IMR-90 (cell line): ENCODE measurements at regions not wholly inside any gene's neighbourhood (a gene's known extent, or its start where the extent isn't known, plus 50 kb on each side); places are given as distances from the start of the nearest gene placed in this dataset.

Experiments
- ATAC-seq: fragments of 200-7000 bp; cut with Tn5 transposase; 2 replicates; pipeline ENCODE4 v1.9.1; 2020; ENCODE audit warnings: low read depth, mild to moderate bottlenecking, moderate library complexity
- BruUV-seq: library from RNA; stranded (reverse); fragments of 400-500 nt; replicated peaks from 2 replicates; lab custom pipeline; 2021; lab: Mats Ljungman, UMichigan
- CTCF ChIA-PET: fragments of 300-600 bp; formaldehyde crosslinking; extraction: SDS; loops from one replicate; lab custom pipeline; 2021; ENCODE audit warnings: antibody characterized with exemption; lab: Yijun Ruan, JAX
- POLR2A ChIA-PET: fragments of 300-600 bp; sonication (Branson Sonifier 250); formaldehyde crosslinking; loops from one replicate; lab custom pipeline; 2022; ENCODE audit warnings: antibody characterized with exemption; ENCODE audit not compliant: unreplicated experiment; lab: Charles Lee
- DNase-seq: peaks from one replicate; pipeline ENCODE4 v3.0.0; 2013
- H2AFZ ChIP-seq: replicated peaks from 2 replicates; pipeline ENCODE3; 2013; ENCODE audit warnings: low read length, mild to moderate bottlenecking; ENCODE audit not compliant: poor library complexity
- H2AK5ac ChIP-seq: 2 replicates; pipeline ENCODE4 v1.6.1; 2013; ENCODE audit warnings: low read depth, low read length, inconsistent platforms
- H2AK9ac ChIP-seq: replicated peaks from 2 replicates; pipeline ENCODE3; 2013; ENCODE audit warnings: mild to moderate bottlenecking, low read depth, low read length, moderate library complexity; ENCODE audit not compliant: poor library complexity
- H2BK120ac ChIP-seq: 2 replicates; pipeline ENCODE4 v1.6.1; 2013; ENCODE audit warnings: low read depth, low read length, inconsistent platforms
- H2BK15ac ChIP-seq: 3 replicates; pipeline ENCODE4 v1.6.1; 2013; ENCODE audit warnings: low read depth, low read length, inconsistent platforms
- H2BK20ac ChIP-seq: 2 replicates; pipeline ENCODE4 v1.6.1; 2013; ENCODE audit warnings: low read depth, mild to moderate bottlenecking, inconsistent platforms, low read length, moderate library complexity
- H2BK5ac ChIP-seq: 2 replicates; pipeline ENCODE4 v1.6.1; 2013; ENCODE audit warnings: mild to moderate bottlenecking, low read depth, low read length, inconsistent platforms; ENCODE audit not compliant: poor library complexity, severe bottlenecking
- H3K14ac ChIP-seq: replicated peaks from 2 replicates; pipeline ENCODE4 v1.6.1; 2013; ENCODE audit warnings: low read depth, low read length, inconsistent platforms
- H3K18ac ChIP-seq: 2 replicates; pipeline ENCODE4 v1.6.1; 2013; ENCODE audit warnings: low read depth, low read length, control low read depth
- H3K23ac ChIP-seq: 2 replicates; pipeline ENCODE4 v1.6.1; 2013; ENCODE audit warnings: low read depth, low read length, inconsistent platforms
- H3K27ac ChIP-seq: 2 replicates; pipeline ENCODE4 v1.5.1; 2013; ENCODE audit warnings: mild to moderate bottlenecking, control low read depth, low read length; ENCODE audit not compliant: insufficient read depth
- H3K27me3 ChIP-seq: 2 replicates; pipeline ENCODE4 v1.6.1; 2013; ENCODE audit warnings: low read length; ENCODE audit not compliant: control insufficient read depth, insufficient read depth
- H3K36me3 ChIP-seq: 2 replicates; pipeline ENCODE4 v1.6.1; 2013; ENCODE audit warnings: low read length, mixed read lengths; ENCODE audit not compliant: control insufficient read depth, insufficient read depth
- H3K4ac ChIP-seq: 2 replicates; pipeline ENCODE4 v1.6.1; 2013; ENCODE audit warnings: low read depth, low read length, inconsistent platforms
- H3K4me1 ChIP-seq: 2 replicates; pipeline ENCODE4 v1.6.1; 2013; ENCODE audit warnings: low read length, mixed read lengths; ENCODE audit not compliant: control insufficient read depth, insufficient read depth
- H3K4me2 ChIP-seq: 2 replicates; pipeline ENCODE4 v1.6.1; 2013; ENCODE audit warnings: low read depth, mild to moderate bottlenecking, control low read depth, low read length, moderate library complexity
- H3K4me3 ChIP-seq: 2 replicates; pipeline ENCODE4 v1.5.1; 2013; ENCODE audit warnings: low read depth, mild to moderate bottlenecking, control low read depth, low read length, moderate library complexity; ENCODE audit not compliant: insufficient read depth
- H3K56ac ChIP-seq: 2 replicates; pipeline ENCODE4 v1.6.1; 2013; ENCODE audit warnings: low read length, inconsistent platforms; ENCODE audit not compliant: insufficient read depth; ENCODE audit errors: extremely low read depth
- H3K79me1 ChIP-seq, 2 experiments: 2 replicates each; pipeline ENCODE4 v1.6.1; 2013; ENCODE audit warnings: low read length in 2 of 2, inconsistent platforms in 1 of 2, low read depth in 1 of 2
- H3K9ac ChIP-seq: 2 replicates; pipeline ENCODE4 v1.6.1; 2013; ENCODE audit warnings: low read depth, low read length, control low read depth
- H3K9me1 ChIP-seq: 2 replicates; pipeline ENCODE4 v1.6.1; 2013; ENCODE audit warnings: low read length, inconsistent platforms; ENCODE audit not compliant: insufficient read depth
- H3K9me3 ChIP-seq: 2 replicates; pipeline ENCODE4 v1.6.1; 2013; ENCODE audit warnings: low read length; ENCODE audit not compliant: control insufficient read depth, insufficient read depth
- H4K20me1 ChIP-seq: 2 replicates; pipeline ENCODE4 v1.6.1; 2013; ENCODE audit warnings: low read length, inconsistent platforms; ENCODE audit not compliant: insufficient read depth
- H4K5ac ChIP-seq: 2 replicates; pipeline ENCODE4 v1.6.1; 2013; ENCODE audit warnings: mild to moderate bottlenecking, low read depth, low read length, control low read depth
- H4K8ac ChIP-seq, 2 experiments: 2 replicates each; pipeline ENCODE4 v1.6.1; 2013; ENCODE audit warnings: low read depth in 2 of 2, low read length in 2 of 2, control low read depth in 1 of 2, inconsistent platforms in 1 of 2
- H4K91ac ChIP-seq: 2 replicates; pipeline ENCODE4 v1.6.1; 2013; ENCODE audit warnings: low read depth, low read length, inconsistent platforms; ENCODE audit not compliant: insufficient read depth
- BHLHE40 ChIP-seq: fragments of 150-350 bp; IDR thresholded peaks from 2 replicates; pipeline ENCODE4 v1.6.1; 2016; ENCODE audit warnings: mild to moderate bottlenecking, low read depth, low read length
- CEBPB ChIP-seq: IDR thresholded peaks from 2 replicates; pipeline ENCODE4 v1.6.1; 2012; ENCODE audit warnings: low read depth, low read length, improper control_type of control experiment
- CHD1 ChIP-seq: IDR thresholded peaks from 2 replicates; pipeline ENCODE4 v1.6.1; 2012; ENCODE audit warnings: low read depth, low read length, improper control_type of control experiment
- FOS ChIP-seq: fragments of 150-350 bp; IDR thresholded peaks from 2 replicates; pipeline ENCODE4 v1.6.1; 2016; ENCODE audit warnings: low read depth, low read length
- MAFK ChIP-seq: IDR thresholded peaks from 2 replicates; pipeline ENCODE4 v1.6.1; 2012; ENCODE audit warnings: low read depth, low read length, improper control_type of control experiment
- MAZ ChIP-seq: IDR thresholded peaks from 2 replicates; pipeline ENCODE4 v1.6.1; 2012; ENCODE audit warnings: low read depth, mild to moderate bottlenecking, low read length, improper control_type of control experiment, moderate library complexity, borderline replicate concordance
- MXI1 ChIP-seq: IDR thresholded peaks from 2 replicates; pipeline ENCODE4 v1.6.1; 2012; ENCODE audit warnings: low read depth, mild to moderate bottlenecking, low read length, moderate library complexity, borderline replicate concordance
- NFE2L2 ChIP-seq: fragments of 150-350 bp; IDR thresholded peaks from 2 replicates; pipeline ENCODE4 v1.6.1; 2016; ENCODE audit warnings: low read depth, mild to moderate bottlenecking, low read length
- POLR2A ChIP-seq: IDR thresholded peaks from 2 replicates; pipeline ENCODE4 v1.6.1; 2012; ENCODE audit warnings: mild to moderate bottlenecking, low read depth, low read length
- RAD21 ChIP-seq: IDR thresholded peaks from 2 replicates; pipeline ENCODE4 v1.6.1; 2012; ENCODE audit warnings: low read length, improper control_type of control experiment
- RCOR1 ChIP-seq: IDR thresholded peaks from 2 replicates; pipeline ENCODE4 v1.6.1; 2012; ENCODE audit warnings: mild to moderate bottlenecking, low read length, improper control_type of control experiment; ENCODE audit not compliant: insufficient replicate concordance
- RFX5 ChIP-seq: IDR thresholded peaks from 2 replicates; pipeline ENCODE4 v1.8.0; 2012; ENCODE audit warnings: low read depth, mild to moderate bottlenecking, low read length, moderate library complexity
- SMC3 ChIP-seq: fragments of 150-350 bp; IDR thresholded peaks from 2 replicates; pipeline ENCODE4 v1.6.1; 2016; ENCODE audit warnings: low read depth, mild to moderate bottlenecking, antibody characterized with exemption, low read length, moderate library complexity
- WGBS, 2 experiments: methylation state at CpG; one replicate each; pipeline versions ENCODE4 v1.1.5 to v1.1.7; 2013; ENCODE audit warnings: missing lambda C conversion rate in 2 of 2; ENCODE audit not compliant: insufficient read length in 1 of 2; ENCODE audit errors: extremely low coverage in 2 of 2; 5-methylcytosine and 5-hydroxymethylcytosine counted together
- dilution Hi-C: fragments of 300-500 bp; cut with HindIII; formaldehyde crosslinking; loops from one replicate; pipeline ENCODE4 v1.14.3; 2018; ENCODE audit warnings: low sequenced_read_pairs; ENCODE audit not compliant: unreplicated experiment
- in situ Hi-C: fragments of 300-500 bp; cut with MboI; formaldehyde crosslinking; loops from 3 replicates; pipeline ENCODE4 v1.14.3; 2019; ENCODE audit warnings: low sequenced_read_pairs, inconsistent platforms, mixed read lengths
- intact Hi-C: fragments of 100-400 bp; cut with micrococcal nuclease; formaldehyde crosslinking; loops from 2 replicates; pipeline ENCODE4 v1.10.0; 2022
- TF ChIP-seq, protein P1 (sequence below): conservative IDR thresholded peaks from 2 replicates; pipeline ENCODE4 v1.5.1; 2012; ENCODE audit warnings: mild to moderate bottlenecking, low read depth, low read length, improper control_type of control experiment
- TF ChIP-seq, protein P2 (sequence below): fragments of 150-350 bp; IDR thresholded peaks from 2 replicates; pipeline ENCODE4 v1.6.1; 2016; ENCODE audit warnings: low read depth, mild to moderate bottlenecking, low read length, moderate library complexity, borderline replicate concordance
- TF ChIP-seq, protein P3 (sequence below): fragments of 150-350 bp; IDR thresholded peaks from 2 replicates; pipeline ENCODE4 v1.6.1; 2017; ENCODE audit warnings: mild to moderate bottlenecking, antibody characterized with exemption, low read length, low read depth

DNA sequence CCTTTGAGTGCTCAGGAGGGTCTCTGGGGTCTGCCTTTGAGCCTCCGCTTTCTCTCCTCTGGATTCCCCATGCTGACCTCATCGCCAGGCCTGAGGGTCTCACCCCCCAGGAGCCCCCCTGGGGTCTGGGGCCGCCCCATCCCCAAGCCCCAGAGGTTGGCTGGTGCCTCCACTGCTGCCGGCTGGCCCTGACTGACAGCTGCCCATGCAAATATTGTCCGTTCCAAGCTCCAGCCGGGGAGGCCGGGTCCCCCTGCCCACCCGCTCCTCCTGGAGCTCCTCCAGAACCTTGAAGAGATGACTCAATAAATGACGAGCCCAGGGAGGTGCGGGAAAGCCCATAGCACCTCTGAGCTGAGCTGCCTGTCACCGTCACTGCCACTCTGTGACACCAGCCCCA lies 173.8 kb downstream of the RBFOX3 start:
- no peak overlapping the region for H3K27ac ChIP-seq
- peaks cover 2% of the 10 kb centered on the region; the same call in 1 of the 2 replicates for H3K27me3 ChIP-seq

More for the DNA sequence above, 173.8 kb downstream of the RBFOX3 start:
- H3K4me1 ChIP-seq = no peaks in the 10 kb centered on the region
- H3K36me3 ChIP-seq = no peaks in the 10 kb centered on the region
- in situ Hi-C loops (no loop called here), intact Hi-C loops (no loop called here), dilution Hi-C loops (no loop called here)
- no peaks in the 10 kb centered on the region for H3K9me1 ChIP-seq
- no peak overlapping the region for H3K18ac ChIP-seq
- WGBS, 2 experiments = 20% methylated on average over 7 of the region's 11 CpGs; no CpG with 5 or more reads in 1 of the 2 experiments
- ATAC-seq (no peak), DNase-seq (no peak)
- no peak overlapping the region for H2BK5ac ChIP-seq
- TF ChIP-seq MAZ (no peak), FOS (no peak), POLR2A (no peak), RFX5 (no peak), RCOR1 (no peak), MXI1 (no peak), CEBPB (no peak), BHLHE40 (no peak), SMC3 (no peak), NFE2L2 (no peak), CHD1 (no peak), MAFK (no peak), RAD21 (no peak)
- TF ChIP-seq, protein P1, sequence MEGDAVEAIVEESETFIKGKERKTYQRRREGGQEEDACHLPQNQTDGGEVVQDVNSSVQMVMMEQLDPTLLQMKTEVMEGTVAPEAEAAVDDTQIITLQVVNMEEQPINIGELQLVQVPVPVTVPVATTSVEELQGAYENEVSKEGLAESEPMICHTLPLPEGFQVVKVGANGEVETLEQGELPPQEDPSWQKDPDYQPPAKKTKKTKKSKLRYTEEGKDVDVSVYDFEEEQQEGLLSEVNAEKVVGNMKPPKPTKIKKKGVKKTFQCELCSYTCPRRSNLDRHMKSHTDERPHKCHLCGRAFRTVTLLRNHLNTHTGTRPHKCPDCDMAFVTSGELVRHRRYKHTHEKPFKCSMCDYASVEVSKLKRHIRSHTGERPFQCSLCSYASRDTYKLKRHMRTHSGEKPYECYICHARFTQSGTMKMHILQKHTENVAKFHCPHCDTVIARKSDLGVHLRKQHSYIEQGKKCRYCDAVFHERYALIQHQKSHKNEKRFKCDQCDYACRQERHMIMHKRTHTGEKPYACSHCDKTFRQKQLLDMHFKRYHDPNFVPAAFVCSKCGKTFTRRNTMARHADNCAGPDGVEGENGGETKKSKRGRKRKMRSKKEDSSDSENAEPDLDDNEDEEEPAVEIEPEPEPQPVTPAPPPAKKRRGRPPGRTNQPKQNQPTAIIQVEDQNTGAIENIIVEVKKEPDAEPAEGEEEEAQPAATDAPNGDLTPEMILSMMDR = no peak
- TF ChIP-seq, protein P2, sequence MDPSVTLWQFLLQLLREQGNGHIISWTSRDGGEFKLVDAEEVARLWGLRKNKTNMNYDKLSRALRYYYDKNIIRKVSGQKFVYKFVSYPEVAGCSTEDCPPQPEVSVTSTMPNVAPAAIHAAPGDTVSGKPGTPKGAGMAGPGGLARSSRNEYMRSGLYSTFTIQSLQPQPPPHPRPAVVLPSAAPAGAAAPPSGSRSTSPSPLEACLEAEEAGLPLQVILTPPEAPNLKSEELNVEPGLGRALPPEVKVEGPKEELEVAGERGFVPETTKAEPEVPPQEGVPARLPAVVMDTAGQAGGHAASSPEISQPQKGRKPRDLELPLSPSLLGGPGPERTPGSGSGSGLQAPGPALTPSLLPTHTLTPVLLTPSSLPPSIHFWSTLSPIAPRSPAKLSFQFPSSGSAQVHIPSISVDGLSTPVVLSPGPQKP = no peak
- TF ChIP-seq, protein P3, sequence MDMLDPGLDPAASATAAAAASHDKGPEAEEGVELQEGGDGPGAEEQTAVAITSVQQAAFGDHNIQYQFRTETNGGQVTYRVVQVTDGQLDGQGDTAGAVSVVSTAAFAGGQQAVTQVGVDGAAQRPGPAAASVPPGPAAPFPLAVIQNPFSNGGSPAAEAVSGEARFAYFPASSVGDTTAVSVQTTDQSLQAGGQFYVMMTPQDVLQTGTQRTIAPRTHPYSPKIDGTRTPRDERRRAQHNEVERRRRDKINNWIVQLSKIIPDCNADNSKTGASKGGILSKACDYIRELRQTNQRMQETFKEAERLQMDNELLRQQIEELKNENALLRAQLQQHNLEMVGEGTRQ = no peak
- no peak overlapping the region for H3K9ac ChIP-seq
- no peak overlapping the region for H4K8ac ChIP-seq
- no peaks in the 10 kb centered on the region for H3K9me3 ChIP-seq
- H4K5ac ChIP-seq = no peak overlapping the region
- no peaks in the 10 kb centered on the region for H4K20me1 ChIP-seq
- no peak overlapping the region for H3K4me3 ChIP-seq
- CTCF ChIA-PET = no interaction called here
- H2AK5ac ChIP-seq = no peak overlapping the region
- H4K91ac ChIP-seq = no peak overlapping the region
- H2BK20ac ChIP-seq = no peak overlapping the region
- H2BK120ac ChIP-seq = no peak overlapping the region
- no peak overlapping the region for H2AK9ac ChIP-seq
- H3K4me2 ChIP-seq = no peak overlapping the region
- H3K14ac ChIP-seq = no peak overlapping the region
- no peak overlapping the region for H3K23ac ChIP-seq
- no peak overlapping the region for H2AFZ ChIP-seq
- H3K4ac ChIP-seq = no peak overlapping the region
- POLR2A ChIA-PET = no interaction called here
- H2BK15ac ChIP-seq = no peak overlapping the region
- BruUV-seq = no TSS peak
- H3K79me1 ChIP-seq = no peaks in the 10 kb centered on the region
- no peak overlapping the region for H3K56ac ChIP-seq
